ENCODE measurements at regions not wholly inside any gene's neighbourhood (a gene's known extent, or its start where the extent isn't known, plus 50 kb on each side); places are given as distances from the start of the nearest gene placed in this dataset.

DNA sequence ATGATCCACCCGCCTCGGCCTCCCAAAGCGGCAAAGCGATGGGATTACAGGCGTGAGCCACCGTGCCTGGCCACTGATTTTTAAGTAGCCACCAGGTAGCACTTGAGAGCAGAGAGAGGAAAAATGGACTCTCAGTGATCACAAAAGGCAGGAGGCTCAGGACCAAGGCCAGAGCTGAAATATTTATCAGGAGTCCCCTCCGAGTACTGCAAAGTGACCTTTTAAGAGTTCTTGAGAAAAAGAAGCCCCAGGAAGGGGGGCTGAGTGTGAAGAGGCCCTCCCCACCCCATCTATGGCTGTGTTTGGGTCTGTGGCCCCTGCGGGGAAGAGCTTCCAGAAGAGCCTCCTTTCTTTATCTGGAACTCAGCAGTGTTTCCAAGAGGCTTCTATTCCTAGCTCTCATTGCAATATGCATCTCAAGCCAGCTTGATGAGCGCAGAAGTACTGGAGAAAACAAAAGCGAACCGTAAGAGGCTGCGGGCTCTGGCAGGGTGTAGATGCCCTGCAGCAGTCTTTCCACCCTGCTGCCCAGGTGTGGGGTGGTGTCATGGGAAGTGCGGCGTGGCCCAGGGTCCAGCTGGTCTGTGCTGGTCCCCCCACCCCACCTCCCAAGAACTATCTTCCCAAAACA lies 75.5 kb upstream of the CDK20 start:
- no peak overlapping the region for H3K27ac ChIP-seq (ENCODE audit: poor library complexity, severe bottlenecking)
- no peak overlapping the region for H3K4me3 ChIP-seq (ENCODE audit: severe bottlenecking)
- no peaks in the 10 kb centered on the region for H3K9me3 ChIP-seq (ENCODE audit: severe bottlenecking)
- TF ChIP-seq, protein P1, sequence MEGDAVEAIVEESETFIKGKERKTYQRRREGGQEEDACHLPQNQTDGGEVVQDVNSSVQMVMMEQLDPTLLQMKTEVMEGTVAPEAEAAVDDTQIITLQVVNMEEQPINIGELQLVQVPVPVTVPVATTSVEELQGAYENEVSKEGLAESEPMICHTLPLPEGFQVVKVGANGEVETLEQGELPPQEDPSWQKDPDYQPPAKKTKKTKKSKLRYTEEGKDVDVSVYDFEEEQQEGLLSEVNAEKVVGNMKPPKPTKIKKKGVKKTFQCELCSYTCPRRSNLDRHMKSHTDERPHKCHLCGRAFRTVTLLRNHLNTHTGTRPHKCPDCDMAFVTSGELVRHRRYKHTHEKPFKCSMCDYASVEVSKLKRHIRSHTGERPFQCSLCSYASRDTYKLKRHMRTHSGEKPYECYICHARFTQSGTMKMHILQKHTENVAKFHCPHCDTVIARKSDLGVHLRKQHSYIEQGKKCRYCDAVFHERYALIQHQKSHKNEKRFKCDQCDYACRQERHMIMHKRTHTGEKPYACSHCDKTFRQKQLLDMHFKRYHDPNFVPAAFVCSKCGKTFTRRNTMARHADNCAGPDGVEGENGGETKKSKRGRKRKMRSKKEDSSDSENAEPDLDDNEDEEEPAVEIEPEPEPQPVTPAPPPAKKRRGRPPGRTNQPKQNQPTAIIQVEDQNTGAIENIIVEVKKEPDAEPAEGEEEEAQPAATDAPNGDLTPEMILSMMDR (IDR thresholded peaks at IDR 0.05; ENCODE audit: poor library complexity, severe bottlenecking), result no peak
- DNase-seq (ENCODE audit: low spot score) (no peak), ATAC-seq (ENCODE audit: low read depth) (no peak)
- no peaks in the 10 kb centered on the region for H3K27me3 ChIP-seq (ENCODE audit: insufficient read depth, poor library complexity, severe bottlenecking)
- H3K36me3 ChIP-seq (ENCODE audit: low read depth), result no peaks in the 10 kb centered on the region
- H3K4me1 ChIP-seq (ENCODE audit: insufficient read depth, poor library complexity, severe bottlenecking), result no peaks in the 10 kb centered on the region

DNA sequence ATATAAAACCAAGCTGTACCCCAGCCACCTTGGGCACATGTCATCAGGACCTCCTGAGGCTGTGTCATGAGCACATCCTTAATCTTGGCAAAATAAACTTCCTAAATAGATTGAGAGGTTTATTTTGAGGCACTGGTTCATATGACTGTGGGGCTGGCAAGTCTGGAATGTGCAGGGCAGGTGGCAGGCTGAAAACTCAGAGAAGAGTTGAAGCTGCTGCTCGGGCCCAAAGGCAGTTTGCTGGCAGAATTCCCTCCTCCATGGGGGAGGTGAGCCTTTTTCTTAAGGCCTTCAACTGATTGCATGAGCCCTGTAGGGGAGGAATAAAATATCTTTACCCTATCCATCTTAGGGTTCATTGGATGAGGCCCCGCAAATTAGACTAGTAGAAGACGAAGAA lies 72.2 kb upstream of the CDK20 start:
- ATAC-seq (ENCODE audit: low read depth) (no peak), DNase-seq (ENCODE audit: low spot score) (no peak)
- no peak overlapping the region for H3K27ac ChIP-seq (ENCODE audit: poor library complexity, severe bottlenecking)
- TF ChIP-seq, protein P1 (IDR thresholded peaks at IDR 0.05; ENCODE audit: poor library complexity, severe bottlenecking), result no peak
- H3K9me3 ChIP-seq (ENCODE audit: severe bottlenecking), result peaks cover 9% of the 10 kb centered on the region
- H3K4me3 ChIP-seq (ENCODE audit: severe bottlenecking), result no peak overlapping the region
- no peaks in the 10 kb centered on the region for H3K36me3 ChIP-seq (ENCODE audit: low read depth)
- H3K4me1 ChIP-seq (ENCODE audit: insufficient read depth, poor library complexity, severe bottlenecking), result no peaks in the 10 kb centered on the region
- no peaks in the 10 kb centered on the region for H3K27me3 ChIP-seq (ENCODE audit: insufficient read depth, poor library complexity, severe bottlenecking)

DNA sequence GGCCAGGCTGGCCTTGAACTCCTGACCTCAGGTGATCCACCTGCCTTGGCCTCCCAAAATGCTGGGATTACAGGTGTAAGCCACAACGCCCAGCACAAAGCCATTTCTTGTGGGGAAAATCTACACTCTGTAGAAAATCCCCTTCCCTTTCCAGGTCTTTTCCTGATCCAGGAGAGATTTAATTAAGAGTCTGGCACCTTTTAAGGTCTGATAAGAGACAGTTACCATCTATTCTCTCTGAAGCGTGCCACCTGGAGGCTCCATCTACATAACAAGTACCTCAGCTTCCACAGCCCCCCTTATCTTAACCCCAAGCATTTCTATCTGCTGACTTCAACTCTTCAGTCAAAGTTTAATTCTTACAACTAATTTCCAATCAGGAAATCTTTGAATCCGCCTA lies 71.4 kb upstream of the CDK20 start:
- Histone ChIP-seq H3K9me3 (ENCODE audit: severe bottlenecking) (peaks cover 9% of the 10 kb centered on the region), H3K4me1 (ENCODE audit: insufficient read depth, poor library complexity, severe bottlenecking) (no peaks in the 10 kb centered on the region), H3K4me3 (ENCODE audit: severe bottlenecking) (no peak overlapping the region), H3K27ac (ENCODE audit: poor library complexity, severe bottlenecking) (no peak overlapping the region), H3K36me3 (ENCODE audit: low read depth) (no peaks in the 10 kb centered on the region), H3K27me3 (ENCODE audit: insufficient read depth, poor library complexity, severe bottlenecking) (no peaks in the 10 kb centered on the region)
- TF ChIP-seq, protein P1 (IDR thresholded peaks at IDR 0.05; ENCODE audit: poor library complexity, severe bottlenecking), result no peak
- no peak for ATAC-seq (ENCODE audit: low read depth)
- no peak for DNase-seq (ENCODE audit: low spot score)

DNA sequence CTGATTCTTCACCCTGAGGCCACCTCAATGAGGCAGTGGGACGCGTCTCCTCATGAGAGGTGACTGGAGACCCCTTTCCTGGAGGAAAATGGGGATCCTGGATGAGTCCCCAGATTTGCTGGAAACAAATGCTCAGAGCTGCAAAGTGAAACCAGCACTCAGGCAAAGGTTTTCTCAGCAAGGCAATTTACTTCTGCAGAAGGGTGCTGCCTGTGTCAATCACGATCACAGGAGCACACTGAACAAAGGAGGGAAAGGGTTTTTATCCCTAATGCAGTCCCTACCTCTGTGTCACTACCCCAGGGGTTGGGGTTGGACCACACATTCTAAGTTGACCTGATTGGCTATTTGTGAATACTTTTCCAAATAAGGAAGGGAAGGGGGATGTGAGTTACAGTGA lies 69.9 kb upstream of the CDK20 start:
- H3K27me3 ChIP-seq (ENCODE audit: insufficient read depth, poor library complexity, severe bottlenecking), result no peaks in the 10 kb centered on the region
- H3K4me1 ChIP-seq (ENCODE audit: insufficient read depth, poor library complexity, severe bottlenecking), result no peaks in the 10 kb centered on the region
- TF ChIP-seq, protein P1 (IDR thresholded peaks at IDR 0.05; ENCODE audit: poor library complexity, severe bottlenecking), result no peak
- ATAC-seq (ENCODE audit: low read depth) (no peak), DNase-seq (ENCODE audit: low spot score) (no peak)
- H3K27ac ChIP-seq (ENCODE audit: poor library complexity, severe bottlenecking), result no peak overlapping the region
- no peak overlapping the region for H3K4me3 ChIP-seq (ENCODE audit: severe bottlenecking)
- H3K36me3 ChIP-seq (ENCODE audit: low read depth), result no peaks in the 10 kb centered on the region
- peaks cover 9% of the 10 kb centered on the region for H3K9me3 ChIP-seq (ENCODE audit: severe bottlenecking)

DNA sequence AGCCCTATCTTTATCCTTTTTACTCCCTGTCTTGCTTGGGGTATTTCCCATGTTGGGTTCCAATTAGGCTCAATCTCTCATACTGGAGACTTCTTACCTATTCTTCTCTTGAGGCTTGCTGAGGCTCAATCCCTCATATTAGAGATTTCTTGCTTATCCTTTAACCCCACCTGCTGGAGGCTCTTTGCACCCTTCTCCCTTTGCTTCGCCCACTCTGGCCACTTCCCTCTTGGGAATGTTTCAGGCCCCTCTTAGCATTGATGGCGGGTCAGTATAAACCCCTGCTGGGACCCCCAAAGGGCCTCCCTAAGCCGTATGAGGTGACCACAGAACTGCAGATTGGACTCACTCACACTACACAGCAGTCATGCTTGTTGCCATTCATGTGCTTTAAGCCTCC lies 69.3 kb upstream of the CDK20 start:
- ATAC-seq (ENCODE audit: low read depth), result no peak
- TF ChIP-seq, protein P1 (IDR thresholded peaks at IDR 0.05; ENCODE audit: poor library complexity, severe bottlenecking), result no peak
- Histone ChIP-seq H3K36me3 (ENCODE audit: low read depth) (no peaks in the 10 kb centered on the region), H3K4me1 (ENCODE audit: insufficient read depth, poor library complexity, severe bottlenecking) (no peaks in the 10 kb centered on the region), H3K27me3 (ENCODE audit: insufficient read depth, poor library complexity, severe bottlenecking) (no peaks in the 10 kb centered on the region), H3K9me3 (ENCODE audit: severe bottlenecking) (peaks cover 9% of the 10 kb centered on the region), H3K4me3 (ENCODE audit: severe bottlenecking) (no peak overlapping the region), H3K27ac (ENCODE audit: poor library complexity, severe bottlenecking) (no peak overlapping the region)
- DNase-seq (ENCODE audit: low spot score), result no peak
